Neural progenitor cell (in vitro differentiated cells): ENCODE measurements at regions not wholly inside any gene's neighbourhood (a gene's known extent, or its start where the extent isn't known, plus 50 kb on each side); places are given as distances from the start of the nearest gene placed in this dataset.

Experiments
- DNase-seq: peaks from one replicate; pipeline ENCODE4 v3.0.0-alpha.2; 2016; ENCODE audit warnings: low spot score
- H2AFZ ChIP-seq: fragments of 200-600 bp; sonication (generic); replicated peaks from 2 replicates; pipeline ENCODE4 v1.6.1; 2016; ENCODE audit warnings: antibody characterized with exemption
- H3F3A ChIP-seq: fragments of 200-600 bp; sonication (generic); 2 replicates; pipeline ENCODE4 v1.6.1; 2016; ENCODE audit warnings: antibody characterized with exemption, low read depth
- H3K27ac ChIP-seq: fragments of 200-600 bp; sonication (generic); 2 replicates; pipeline ENCODE4 v1.5.1; 2016; ENCODE audit warnings: mild to moderate bottlenecking
- H3K27me3 ChIP-seq: fragments of 200-600 bp; sonication (generic); 2 replicates; pipeline ENCODE4 v1.6.1; 2016; ENCODE audit warnings: mild to moderate bottlenecking, moderate library complexity
- H3K36me3 ChIP-seq: fragments of 200-600 bp; sonication (generic); 2 replicates; pipeline ENCODE4 v1.5.1; 2016
- H3K4me1 ChIP-seq: fragments of 200-600 bp; sonication (generic); 2 replicates; pipeline ENCODE4 v1.6.1; 2016; ENCODE audit warnings: mixed run types
- H3K4me2 ChIP-seq: fragments of 200-600 bp; sonication (generic); 2 replicates; pipeline ENCODE4 v1.6.1; 2016
- H3K4me3 ChIP-seq: fragments of 200-600 bp; sonication (generic); 2 replicates; pipeline ENCODE4 v1.5.1; 2016
- H3K79me2 ChIP-seq: fragments of 200-600 bp; sonication (generic); 2 replicates; pipeline ENCODE4 v1.6.1; 2016; ENCODE audit warnings: low read depth
- H3K9ac ChIP-seq: fragments of 200-600 bp; sonication (generic); 2 replicates; pipeline ENCODE4 v1.6.1; 2016
- H3K9me3 ChIP-seq: fragments of 200-600 bp; sonication (generic); 2 replicates; pipeline ENCODE4 v1.5.1; 2016; ENCODE audit warnings: low read depth
- H4K20me1 ChIP-seq: fragments of 200-600 bp; sonication (generic); 2 replicates; pipeline ENCODE4 v1.6.1; 2016; ENCODE audit warnings: low read depth
- H3K27ac Mint-ChIP-seq: 3 replicates; pipeline ENCODE4 v1.8.0; 2021; ENCODE audit warnings: mixed read lengths
- H3K27me3 Mint-ChIP-seq: 2 replicates; pipeline ENCODE4 v1.8.0; 2022; ENCODE audit warnings: low read depth, mild to moderate bottlenecking, inconsistent platforms, moderate library complexity, mixed read lengths; ENCODE audit not compliant: insufficient read depth
- H3K36me3 Mint-ChIP-seq: 3 replicates; pipeline ENCODE4 v1.8.0; 2021; ENCODE audit warnings: mixed read lengths
- H3K4me1 Mint-ChIP-seq: 3 replicates; pipeline ENCODE4 v1.8.0; 2021; ENCODE audit warnings: mixed read lengths
- H3K4me3 Mint-ChIP-seq: 3 replicates; pipeline ENCODE4 v1.8.0; 2021; ENCODE audit warnings: mild to moderate bottlenecking, moderate library complexity, mixed read lengths
- H3K9me3 Mint-ChIP-seq: 3 replicates; pipeline ENCODE4 v1.8.0; 2020; ENCODE audit warnings: mixed read lengths
- EZH2 ChIP-seq: fragments of 200-600 bp; sonication (generic); IDR thresholded peaks from 2 replicates; pipeline ENCODE4 v1.6.1; 2017; ENCODE audit warnings: antibody characterized with exemption, mild to moderate bottlenecking, moderate library complexity
- EZH2phosphoT487 ChIP-seq: fragments of 200-600 bp; sonication (generic); IDR thresholded peaks from 2 replicates; pipeline ENCODE4 v1.6.1; 2017; ENCODE audit warnings: antibody characterized with exemption
- TF ChIP-seq, protein P1 (sequence below): fragments of 200-600 bp; sonication (generic); IDR thresholded peaks from 2 replicates; pipeline ENCODE4 v1.5.1; 2017; ENCODE audit warnings: antibody characterized with exemption, mild to moderate bottlenecking

DNA sequence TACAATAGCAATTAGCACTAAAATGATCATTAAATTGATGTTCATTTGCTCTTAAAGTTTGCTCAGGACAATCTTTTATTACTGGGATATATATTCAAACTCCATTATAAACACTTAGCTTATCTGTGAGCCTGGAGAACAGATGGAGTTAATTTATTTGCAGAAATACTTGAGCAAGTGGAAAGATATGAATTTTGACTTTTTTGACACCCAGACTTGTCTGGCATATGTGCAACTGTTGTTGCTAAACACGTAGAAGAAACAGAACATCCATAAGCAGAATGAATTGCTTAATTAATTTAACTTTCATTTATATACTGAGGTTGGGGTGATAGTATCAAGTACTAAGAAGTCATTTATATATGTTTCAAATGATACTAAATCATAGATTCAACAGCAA is 820.7 kb upstream of the TYRP1 start:
- H3F3A ChIP-seq: no peaks in the 10 kb centered on the region
- TF ChIP-seq, protein P1, sequence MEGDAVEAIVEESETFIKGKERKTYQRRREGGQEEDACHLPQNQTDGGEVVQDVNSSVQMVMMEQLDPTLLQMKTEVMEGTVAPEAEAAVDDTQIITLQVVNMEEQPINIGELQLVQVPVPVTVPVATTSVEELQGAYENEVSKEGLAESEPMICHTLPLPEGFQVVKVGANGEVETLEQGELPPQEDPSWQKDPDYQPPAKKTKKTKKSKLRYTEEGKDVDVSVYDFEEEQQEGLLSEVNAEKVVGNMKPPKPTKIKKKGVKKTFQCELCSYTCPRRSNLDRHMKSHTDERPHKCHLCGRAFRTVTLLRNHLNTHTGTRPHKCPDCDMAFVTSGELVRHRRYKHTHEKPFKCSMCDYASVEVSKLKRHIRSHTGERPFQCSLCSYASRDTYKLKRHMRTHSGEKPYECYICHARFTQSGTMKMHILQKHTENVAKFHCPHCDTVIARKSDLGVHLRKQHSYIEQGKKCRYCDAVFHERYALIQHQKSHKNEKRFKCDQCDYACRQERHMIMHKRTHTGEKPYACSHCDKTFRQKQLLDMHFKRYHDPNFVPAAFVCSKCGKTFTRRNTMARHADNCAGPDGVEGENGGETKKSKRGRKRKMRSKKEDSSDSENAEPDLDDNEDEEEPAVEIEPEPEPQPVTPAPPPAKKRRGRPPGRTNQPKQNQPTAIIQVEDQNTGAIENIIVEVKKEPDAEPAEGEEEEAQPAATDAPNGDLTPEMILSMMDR: no peak
- no peaks in the 10 kb centered on the region for H3K4me1 ChIP-seq
- Mint-ChIP-seq H3K27me3 (no peaks in the 10 kb centered on the region), H3K4me3 (no peak overlapping the region), H3K27ac (no peak overlapping the region), H3K36me3 (no peaks in the 10 kb centered on the region), H3K4me1 (no peaks in the 10 kb centered on the region), H3K9me3 (no peaks in the 10 kb centered on the region)
- no peak overlapping the region for H3K9ac ChIP-seq
- no peak overlapping the region for H3K27ac ChIP-seq
- no peak overlapping the region for H3K4me2 ChIP-seq
- DNase-seq: no peak
- H4K20me1 ChIP-seq: no peaks in the 10 kb centered on the region
- no peak overlapping the region for H3K4me3 ChIP-seq
- no peaks in the 10 kb centered on the region for H3K9me3 ChIP-seq
- H2AFZ ChIP-seq: no peak overlapping the region
- H3K79me2 ChIP-seq: no peaks in the 10 kb centered on the region
- no peaks in the 10 kb centered on the region for H3K27me3 ChIP-seq
- no peaks in the 10 kb centered on the region for H3K36me3 ChIP-seq

DNA sequence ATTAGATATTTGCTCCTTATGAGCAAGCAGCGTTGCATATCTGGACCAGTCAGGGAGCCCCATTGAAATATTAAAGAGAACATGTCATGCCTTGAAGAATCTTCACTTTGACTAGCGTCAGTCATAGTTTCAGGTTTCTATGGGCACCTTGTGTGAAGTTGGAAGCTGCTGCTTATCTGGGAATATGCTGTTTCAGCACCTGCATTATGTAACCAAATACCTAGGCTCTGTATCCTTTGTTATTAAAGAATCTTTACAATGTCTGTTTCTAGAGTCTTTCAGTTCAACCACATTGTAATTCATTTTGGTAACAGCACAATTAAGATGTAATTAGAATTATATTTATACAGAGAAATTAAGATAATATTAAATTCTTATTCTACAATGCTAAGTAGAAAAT is 818.8 kb upstream of the TYRP1 start:
- no peaks in the 10 kb centered on the region for H3K9me3 ChIP-seq
- H3F3A ChIP-seq: no peaks in the 10 kb centered on the region
- Mint-ChIP-seq H3K4me3 (no peak overlapping the region), H3K36me3 (no peaks in the 10 kb centered on the region), H3K4me1 (no peaks in the 10 kb centered on the region), H3K27me3 (no peaks in the 10 kb centered on the region), H3K9me3 (no peaks in the 10 kb centered on the region), H3K27ac (no peak overlapping the region)
- H3K4me1 ChIP-seq: no peaks in the 10 kb centered on the region
- no peak overlapping the region for H2AFZ ChIP-seq
- H3K27ac ChIP-seq: no peak overlapping the region
- TF ChIP-seq EZH2 (no peak), EZH2phosphoT487 (no peak)
- TF ChIP-seq, protein P1: no peak
- no peaks in the 10 kb centered on the region for H3K79me2 ChIP-seq
- H3K9ac ChIP-seq: no peak overlapping the region
- H3K36me3 ChIP-seq: no peaks in the 10 kb centered on the region
- no peaks in the 10 kb centered on the region for H3K27me3 ChIP-seq
- H4K20me1 ChIP-seq: no peaks in the 10 kb centered on the region
- no peak for DNase-seq
- H3K4me3 ChIP-seq: no peak overlapping the region
- H3K4me2 ChIP-seq: no peak overlapping the region

DNA sequence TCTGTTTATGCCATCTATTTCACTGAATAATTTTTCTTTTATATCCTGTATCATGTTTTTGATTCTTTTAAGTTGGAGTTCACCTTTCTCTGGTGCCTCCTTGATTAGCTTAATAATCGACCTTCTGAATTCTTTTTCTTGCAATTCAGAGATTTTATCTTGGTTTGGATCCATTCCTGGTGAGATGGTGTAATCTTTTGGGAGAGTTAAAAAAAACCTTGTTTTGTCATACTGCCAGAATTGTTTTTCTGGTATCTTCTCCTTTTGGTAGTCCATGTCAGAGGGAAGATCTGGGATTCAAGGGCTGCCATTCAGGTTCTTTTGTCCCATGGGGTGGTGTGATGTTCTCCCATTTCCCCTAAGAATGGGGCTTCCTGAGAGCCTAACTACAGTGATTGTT is 800.8 kb upstream of the TYRP1 start:
- Histone ChIP-seq H3K36me3 (no peaks in the 10 kb centered on the region), H3K9ac (no peak overlapping the region), H3K27ac (no peak overlapping the region), H3K4me3 (no peak overlapping the region), H3K79me2 (no peaks in the 10 kb centered on the region), H3K4me2 (no peak overlapping the region), H2AFZ (no peak overlapping the region), H3K27me3 (no peaks in the 10 kb centered on the region), H3K9me3 (no peaks in the 10 kb centered on the region), H3K4me1 (no peaks in the 10 kb centered on the region), H3F3A (no peaks in the 10 kb centered on the region), H4K20me1 (no peaks in the 10 kb centered on the region)
- H3K4me3 Mint-ChIP-seq: no peak overlapping the region
- no peaks in the 10 kb centered on the region for H3K4me1 Mint-ChIP-seq
- TF ChIP-seq, protein P1: no peak
- TF ChIP-seq EZH2phosphoT487: no peak
- no peak for TF ChIP-seq EZH2
- H3K36me3 Mint-ChIP-seq: no peaks in the 10 kb centered on the region
- H3K9me3 Mint-ChIP-seq: no peaks in the 10 kb centered on the region
- no peak overlapping the region for H3K27ac Mint-ChIP-seq
- no peak for DNase-seq
- H3K27me3 Mint-ChIP-seq: no peaks in the 10 kb centered on the region

DNA sequence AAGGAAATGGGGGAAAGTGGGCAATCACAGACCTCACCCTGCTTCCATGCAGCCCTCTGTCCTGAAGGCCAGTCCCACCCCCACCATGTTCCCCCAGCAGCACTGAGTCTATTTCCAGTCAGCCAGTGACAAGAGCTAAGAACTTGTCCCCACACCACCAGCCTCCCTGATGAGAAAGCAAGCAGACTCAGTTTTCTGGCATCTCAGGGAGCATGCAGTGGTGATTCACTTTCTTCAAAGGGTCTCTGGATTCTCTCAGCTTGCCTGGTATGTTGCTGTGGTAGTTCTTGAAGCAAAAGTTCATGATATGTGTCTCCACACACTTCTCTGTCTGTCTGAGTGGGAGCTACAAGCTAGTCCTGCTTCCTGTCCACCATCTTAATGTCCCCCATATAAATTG is 799.9 kb upstream of the TYRP1 start:
- Histone ChIP-seq H2AFZ (no peak overlapping the region), H3K9me3 (no peaks in the 10 kb centered on the region)
- DNase-seq: no peak

More for the DNA sequence above, 799.9 kb upstream of the TYRP1 start:
- H3K4me1 Mint-ChIP-seq: no peaks in the 10 kb centered on the region
- Histone ChIP-seq H3K27me3 (no peaks in the 10 kb centered on the region), H3K9ac (no peak overlapping the region), H3K79me2 (no peaks in the 10 kb centered on the region), H4K20me1 (no peaks in the 10 kb centered on the region), H3K4me1 (no peaks in the 10 kb centered on the region), H3K36me3 (no peaks in the 10 kb centered on the region), H3K4me3 (no peak overlapping the region), H3K27ac (no peak overlapping the region), H3F3A (no peaks in the 10 kb centered on the region), H3K4me2 (no peak overlapping the region)
- no peak overlapping the region for H3K27ac Mint-ChIP-seq
- no peaks in the 10 kb centered on the region for H3K27me3 Mint-ChIP-seq
- no peak for TF ChIP-seq EZH2
- TF ChIP-seq, protein P1: no peak
- no peak for TF ChIP-seq EZH2phosphoT487
- no peak overlapping the region for H3K4me3 Mint-ChIP-seq
- no peaks in the 10 kb centered on the region for H3K36me3 Mint-ChIP-seq
- H3K9me3 Mint-ChIP-seq: no peaks in the 10 kb centered on the region
